Epithelial cell of prostate (primary cell): ENCODE measurements at regions not wholly inside any gene's neighbourhood (a gene's known extent, or its start where the extent isn't known, plus 50 kb on each side); places are given as distances from the start of the nearest gene placed in this dataset.

ENCODE experiments used
- DNase-seq: peaks from one replicate; pipeline ENCODE4 v3.0.0-alpha.2; 2011; ENCODE audit warnings: low read depth, low spot score
- H3K27ac ChIP-seq: fragments of 450-650 bp; 2 replicates; pipeline ENCODE4 v1.5.1; 2017; ENCODE audit warnings: mild to moderate bottlenecking

DNA sequence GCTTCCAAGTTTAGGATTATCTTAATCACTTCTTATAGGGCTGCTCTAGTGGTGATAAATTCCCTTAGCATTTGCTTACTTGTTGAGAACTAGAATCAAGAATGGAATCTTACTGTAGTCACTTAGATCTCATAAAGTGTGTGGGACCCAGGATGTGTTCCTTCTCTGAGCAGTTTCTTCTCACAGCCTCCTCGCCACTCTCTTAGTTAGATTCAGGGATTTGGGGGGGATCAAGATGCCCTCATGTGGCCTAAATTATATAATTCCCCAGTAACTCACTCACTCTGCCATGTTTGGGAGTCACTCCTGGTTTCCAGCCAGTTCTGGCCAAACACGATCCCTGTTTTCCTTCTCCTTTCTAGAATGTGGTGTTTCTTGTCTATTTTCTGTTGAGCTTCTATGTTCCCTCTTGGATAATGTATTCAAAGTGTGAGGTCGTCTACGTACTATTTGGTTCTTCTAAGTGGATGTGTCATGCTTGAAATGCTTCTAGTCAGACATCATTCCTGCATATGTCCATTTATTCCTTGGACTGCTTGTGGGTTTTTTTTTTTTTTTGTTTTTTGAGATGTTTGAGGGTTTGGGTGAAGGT is 414.9 kb upstream of the SYT4 start:
- H3K27ac ChIP-seq, result no peak overlapping the region
- DNase-seq, result no peak

DNA sequence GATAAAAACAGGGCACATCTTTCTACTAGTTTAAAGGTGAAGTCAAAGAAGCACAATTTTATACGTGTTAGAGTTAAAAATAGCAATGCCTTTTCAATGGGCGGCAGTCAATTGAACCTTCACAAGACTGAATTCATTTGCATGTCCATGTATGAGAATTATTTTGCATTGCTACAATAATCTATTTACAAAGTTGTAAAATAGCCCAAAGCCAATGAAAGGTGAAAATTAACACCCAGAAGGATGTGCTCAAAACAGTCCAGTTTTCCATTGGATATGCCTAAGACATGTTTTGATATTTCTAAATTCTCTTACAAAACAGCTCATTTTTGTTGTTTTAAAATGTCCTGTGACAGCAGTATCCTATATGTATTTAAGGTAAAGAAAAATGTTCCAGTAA is 425.1 kb upstream of the SYT4 start:
- DNase-seq, result no peak

DNA sequence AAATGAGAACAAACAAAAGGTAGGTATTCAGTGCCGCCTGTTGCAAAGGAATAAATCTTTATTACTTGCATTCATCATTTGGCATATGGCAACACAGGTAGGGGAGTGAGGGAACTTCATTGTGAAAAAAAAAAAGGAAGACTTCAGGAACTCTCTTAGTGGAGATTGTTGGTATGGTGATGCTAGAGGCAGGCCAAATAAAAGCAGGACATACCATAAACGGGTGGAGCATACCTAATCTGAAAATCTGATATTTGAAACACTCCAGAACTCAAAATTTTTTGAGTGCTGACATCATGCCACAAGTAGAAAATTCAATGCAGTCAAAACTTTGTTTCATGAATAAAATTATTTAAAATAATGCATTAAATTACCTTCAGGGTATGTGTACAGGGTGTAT is 425.8 kb upstream of the SYT4 start:
- no peak for DNase-seq
- H3K27ac ChIP-seq, result no peak overlapping the region

More for the DNA sequence above, 425.1 kb upstream of the SYT4 start:
- no peak overlapping the region for H3K27ac ChIP-seq

DNA sequence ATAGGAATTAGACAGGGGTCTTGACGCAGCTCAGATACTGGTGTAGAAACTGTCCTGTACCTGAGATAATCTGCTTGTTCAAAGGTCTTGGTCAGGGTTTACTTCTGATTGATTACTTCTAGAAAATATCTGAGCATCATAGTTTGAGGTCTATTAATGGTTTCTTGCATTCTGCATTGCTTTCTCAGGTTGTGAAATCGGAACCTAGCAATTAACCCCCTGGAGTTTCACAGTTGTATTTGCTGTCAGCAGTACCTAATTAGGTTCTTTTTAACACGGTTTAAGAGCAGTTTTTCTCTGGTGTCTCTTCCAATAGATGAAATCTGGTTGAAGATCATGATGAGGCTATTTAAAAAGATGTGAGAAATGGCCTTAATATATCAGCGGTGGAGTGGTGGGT is 428.6 kb upstream of the SYT4 start:
- no peak overlapping the region for H3K27ac ChIP-seq
- DNase-seq, result no peak

DNA sequence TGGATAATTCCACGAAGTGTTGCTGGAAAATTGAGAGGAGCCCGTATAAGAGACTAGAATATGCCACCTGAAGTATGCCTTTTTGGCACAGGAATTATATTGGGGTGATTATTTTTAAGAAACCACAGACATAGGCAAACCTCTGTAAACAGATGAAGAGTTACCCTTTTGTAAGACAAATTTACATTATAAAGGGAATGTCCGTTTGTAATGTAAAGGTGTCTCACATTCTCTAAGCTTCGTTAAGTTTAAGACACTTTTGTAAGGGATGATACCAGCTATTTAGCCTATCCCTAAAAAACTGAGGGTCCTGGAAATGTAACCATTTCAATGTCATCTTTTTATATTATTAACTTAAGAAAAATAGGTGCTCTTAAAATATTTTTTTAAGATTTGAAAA is 432.8 kb upstream of the SYT4 start:
- H3K27ac ChIP-seq, result no peak overlapping the region
- DNase-seq, result no peak

DNA sequence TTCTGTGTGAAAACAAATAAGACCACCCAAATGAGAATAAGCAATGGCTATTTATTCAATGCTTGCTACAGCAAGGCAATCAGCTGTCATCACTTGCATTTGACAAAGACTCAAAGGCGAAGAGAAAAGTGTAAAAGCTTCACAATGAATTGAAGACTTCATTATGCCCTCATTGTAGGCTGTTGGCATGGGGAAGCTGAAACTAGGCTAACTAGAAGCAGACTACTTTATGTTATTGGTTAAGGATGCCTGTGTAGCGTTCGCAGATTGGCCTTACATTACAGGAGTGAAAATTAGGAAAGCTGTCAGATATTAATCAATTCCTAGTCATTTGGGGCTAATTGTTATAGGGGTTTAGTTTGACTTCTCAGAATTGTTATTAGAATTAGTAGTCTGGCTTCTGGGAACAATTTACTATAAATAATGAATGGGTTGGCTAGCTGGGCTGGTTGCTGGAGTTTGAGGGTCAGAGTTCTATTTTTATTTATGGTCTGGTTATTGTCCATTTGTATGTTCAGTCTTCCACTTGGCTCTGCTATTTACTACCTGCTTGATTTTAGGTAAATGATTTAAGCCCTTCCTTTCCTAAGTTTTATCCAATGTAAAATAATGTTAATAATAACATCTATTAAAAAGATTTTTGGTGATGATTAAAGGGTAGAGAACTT is 437.2 kb upstream of the SYT4 start:
- DNase-seq, result no peak
- no peak overlapping the region for H3K27ac ChIP-seq

DNA sequence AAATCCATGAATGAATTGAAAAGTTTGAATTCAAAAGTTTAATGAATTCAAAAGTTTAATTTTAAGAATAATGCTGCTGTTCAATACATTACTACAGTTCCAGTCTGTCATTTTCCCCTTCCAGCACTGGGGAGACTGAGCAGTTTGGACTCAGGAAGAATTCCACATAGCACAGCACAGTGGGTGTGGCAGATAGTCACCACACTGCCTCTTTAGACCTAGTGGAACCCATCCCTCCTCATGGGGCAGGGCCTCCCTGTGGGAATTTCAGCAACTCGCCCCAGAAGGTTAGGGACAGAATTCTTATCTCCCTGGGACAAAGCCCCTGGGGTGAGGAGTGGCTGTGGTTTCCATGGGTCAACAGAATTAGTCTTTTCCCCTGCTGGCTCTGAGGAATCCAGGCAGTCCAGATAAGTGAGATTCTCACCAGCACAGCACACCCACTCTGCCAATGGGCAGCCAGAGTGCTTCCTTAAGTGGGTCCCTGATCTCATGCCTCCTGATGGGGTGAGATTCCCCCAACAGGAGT is 442.0 kb upstream of the SYT4 start:
- no peak for DNase-seq
- no peak overlapping the region for H3K27ac ChIP-seq

DNA sequence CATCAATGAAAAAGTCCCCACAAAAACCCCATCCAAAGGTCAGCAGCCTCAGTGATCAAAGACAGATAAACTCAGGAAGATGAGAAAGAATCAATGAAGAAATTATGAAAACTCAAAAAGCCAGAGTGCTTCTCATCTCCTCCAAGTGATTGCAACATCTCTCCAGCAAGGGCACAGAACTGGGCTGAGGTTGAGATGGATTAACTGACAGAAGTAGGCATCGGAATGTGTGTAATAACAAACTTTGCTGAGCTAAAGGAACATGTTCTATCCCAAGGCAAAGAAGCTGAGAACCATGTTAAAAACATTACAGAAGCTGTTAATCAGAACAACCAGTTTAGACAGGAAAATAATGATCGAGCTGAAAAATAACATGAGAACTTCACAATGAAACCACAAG is 442.8 kb upstream of the SYT4 start:
- no peak overlapping the region for H3K27ac ChIP-seq
- no peak for DNase-seq

DNA sequence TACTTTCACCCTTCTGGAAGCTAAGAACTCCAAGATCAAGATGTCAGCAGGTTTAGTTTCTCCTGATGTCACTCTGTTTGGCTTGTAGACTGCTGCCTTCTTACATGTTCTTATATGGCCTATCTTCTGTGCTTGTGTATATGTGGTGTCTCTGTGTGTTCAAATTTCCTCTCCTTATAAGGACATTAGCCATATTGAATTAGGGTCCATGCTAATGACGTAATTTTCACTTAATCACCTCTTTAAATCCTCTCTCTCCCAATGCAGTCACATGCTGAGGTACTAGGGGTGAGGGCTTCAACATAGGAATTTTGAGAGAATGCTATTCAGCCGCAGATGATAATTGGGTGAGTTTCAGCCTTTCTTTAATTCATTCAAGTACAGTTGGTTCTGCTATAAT is 458.3 kb upstream of the SYT4 start:
- no peak for DNase-seq
- H3K27ac ChIP-seq, result no peak overlapping the region

DNA sequence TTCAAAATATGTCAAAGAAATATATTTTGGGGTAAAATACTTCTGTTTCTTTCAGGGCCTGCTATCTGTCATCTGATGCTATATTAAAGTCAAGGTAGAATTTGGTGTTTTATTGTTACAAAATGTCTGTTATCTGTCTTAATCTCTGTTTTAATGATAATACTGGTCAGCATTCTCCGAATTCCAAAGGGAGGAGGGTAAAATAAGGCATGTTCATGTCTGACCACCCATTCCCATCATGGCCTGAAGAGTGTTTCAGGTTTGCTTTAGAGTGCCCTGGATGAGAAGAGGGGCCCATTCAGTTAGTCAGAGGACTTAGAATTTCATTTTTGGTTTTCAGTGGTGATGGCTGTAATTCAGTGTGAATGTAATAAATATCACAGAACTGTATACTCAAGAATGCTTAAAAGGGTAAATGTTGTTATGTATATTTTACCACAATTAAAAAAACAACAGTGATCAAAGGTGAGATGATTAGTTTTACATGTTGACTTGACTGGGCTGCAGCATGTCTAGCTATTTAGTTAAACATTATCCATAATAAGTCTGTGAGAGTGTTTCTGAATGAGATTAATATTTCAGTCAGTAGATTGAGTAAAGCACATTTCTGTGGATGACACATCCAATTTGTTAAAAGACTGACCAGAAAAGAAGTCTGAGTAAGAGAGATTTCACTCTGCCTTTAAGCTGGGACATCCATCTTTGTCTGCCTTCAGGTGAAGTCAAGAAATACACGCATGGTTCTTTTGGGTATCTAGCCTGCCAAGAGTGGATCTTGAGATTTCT is 467.9 kb upstream of the SYT4 start:
- DNase-seq, result no peak
- no peak overlapping the region for H3K27ac ChIP-seq

DNA sequence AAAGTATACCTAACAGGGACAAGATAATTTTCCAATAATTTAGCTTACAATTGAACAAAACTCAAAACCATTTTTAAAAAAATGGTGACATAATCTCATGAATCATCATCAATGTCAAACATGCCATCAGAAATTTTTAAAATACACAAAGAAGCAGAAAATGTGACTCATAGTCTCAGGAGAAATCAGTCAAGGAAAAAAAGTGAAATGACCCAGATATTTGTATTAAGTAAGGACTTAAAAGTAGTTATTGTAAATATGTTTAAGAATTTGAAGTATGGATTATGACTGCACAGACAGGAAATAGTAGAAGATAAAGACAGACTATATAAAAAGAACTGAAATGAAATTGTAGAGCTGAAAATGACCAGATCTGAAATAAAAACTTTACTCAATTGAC is 473.9 kb upstream of the SYT4 start:
- no peak for DNase-seq
- no peak overlapping the region for H3K27ac ChIP-seq

DNA sequence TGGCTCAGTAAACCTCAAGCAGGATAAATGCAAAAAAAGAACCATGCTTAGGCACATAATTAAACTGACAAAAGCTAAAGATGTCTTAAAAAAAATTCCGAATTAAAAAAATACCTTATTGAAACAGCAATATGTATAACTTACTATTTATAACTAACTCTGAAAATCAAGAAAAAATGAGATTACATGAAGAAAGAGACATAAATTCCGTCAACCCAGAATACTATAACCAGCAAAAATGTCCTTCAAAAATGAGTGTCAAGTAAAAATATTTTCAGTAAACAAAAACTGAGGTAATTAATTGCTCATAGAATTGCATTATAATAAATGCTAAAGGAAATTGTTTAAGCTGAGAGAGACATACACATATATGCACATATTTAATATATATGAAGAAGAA is 474.5 kb upstream of the SYT4 start:
- DNase-seq, result no peak
- H3K27ac ChIP-seq, result no peak overlapping the region

DNA sequence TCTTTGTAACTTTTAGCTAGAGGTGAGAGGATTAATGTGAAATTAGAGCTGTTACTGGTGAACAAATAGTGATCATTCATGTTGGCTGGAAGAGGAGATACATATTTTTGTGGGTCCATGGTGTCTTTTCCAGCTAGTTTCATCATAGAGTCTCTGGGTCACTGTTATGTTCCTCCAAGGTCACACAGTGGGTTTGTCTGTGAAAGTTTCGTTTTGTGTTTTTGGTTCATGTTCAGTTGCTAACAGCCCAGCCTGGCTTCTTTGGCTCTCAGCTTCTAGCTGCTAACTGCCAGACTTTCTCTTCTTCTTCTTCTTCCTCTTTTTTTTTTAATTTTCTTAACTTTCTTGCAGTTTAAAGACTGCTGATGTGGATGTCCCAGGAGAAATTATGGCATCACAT is 480.0 kb upstream of the SYT4 start:
- DNase-seq, result no peak

DNA sequence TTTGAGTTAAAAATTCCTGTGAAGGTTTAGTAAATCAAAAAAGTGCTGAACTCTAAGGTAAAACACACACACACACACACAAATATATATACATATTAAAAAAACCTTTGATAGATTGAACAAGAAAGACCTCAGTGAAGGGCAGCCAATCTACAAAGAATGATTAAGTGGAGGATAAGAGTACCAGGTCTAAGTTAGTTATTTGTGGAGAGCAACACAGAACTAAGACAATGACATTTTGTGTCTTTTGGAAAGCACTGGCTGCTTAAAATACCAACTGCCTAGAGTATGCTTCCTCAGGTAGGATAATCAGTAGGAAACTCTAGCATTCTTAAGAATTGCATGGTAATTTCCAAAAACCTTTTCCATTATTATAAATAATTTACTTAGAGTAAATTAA is 481.4 kb upstream of the SYT4 start:
- no peak for DNase-seq
- H3K27ac ChIP-seq, result no peak overlapping the region

More for the DNA sequence above, 480.0 kb upstream of the SYT4 start:
- H3K27ac ChIP-seq, result no peak overlapping the region

DNA sequence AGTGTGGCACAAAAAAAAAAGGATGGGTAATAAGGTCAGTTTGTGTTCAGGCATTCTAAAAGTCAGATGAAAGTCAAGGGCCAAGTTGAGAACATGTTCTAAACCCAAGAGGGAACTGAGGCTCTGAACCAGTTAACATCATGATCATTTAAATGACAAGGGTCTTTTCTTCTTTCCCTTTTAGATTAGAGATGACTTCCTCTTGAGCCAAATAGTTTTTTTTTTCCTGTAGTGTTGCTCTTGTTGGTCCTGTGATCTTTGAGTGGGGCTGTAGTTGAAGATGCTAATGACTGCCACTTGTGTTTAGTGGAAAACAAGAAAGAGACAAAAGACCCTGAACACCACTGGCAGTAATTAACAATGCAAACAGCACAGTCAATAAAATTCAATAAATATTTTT is 482.7 kb upstream of the SYT4 start:
- H3K27ac ChIP-seq, result no peak overlapping the region
- DNase-seq, result no peak

DNA sequence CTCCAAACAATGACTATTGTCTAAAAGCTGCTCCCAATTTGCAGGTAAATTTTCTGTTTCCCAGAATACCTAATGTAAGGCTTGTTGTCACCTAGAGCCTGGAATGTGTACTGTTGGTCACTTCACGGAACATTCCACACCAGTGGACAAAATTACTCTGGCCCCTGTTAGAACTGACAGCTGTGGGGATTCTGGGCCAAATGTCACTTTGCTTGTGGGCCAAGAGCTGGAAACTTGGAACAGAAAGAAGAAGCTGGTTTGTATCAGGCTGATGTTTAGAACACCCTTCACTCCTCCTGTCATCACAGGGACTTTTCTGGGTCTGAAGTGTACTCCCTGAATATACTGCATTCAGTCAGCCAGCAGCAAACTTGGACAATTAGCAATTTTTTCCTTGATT is 495.6 kb upstream of the SYT4 start:
- no peak overlapping the region for H3K27ac ChIP-seq
- no peak for DNase-seq

DNA sequence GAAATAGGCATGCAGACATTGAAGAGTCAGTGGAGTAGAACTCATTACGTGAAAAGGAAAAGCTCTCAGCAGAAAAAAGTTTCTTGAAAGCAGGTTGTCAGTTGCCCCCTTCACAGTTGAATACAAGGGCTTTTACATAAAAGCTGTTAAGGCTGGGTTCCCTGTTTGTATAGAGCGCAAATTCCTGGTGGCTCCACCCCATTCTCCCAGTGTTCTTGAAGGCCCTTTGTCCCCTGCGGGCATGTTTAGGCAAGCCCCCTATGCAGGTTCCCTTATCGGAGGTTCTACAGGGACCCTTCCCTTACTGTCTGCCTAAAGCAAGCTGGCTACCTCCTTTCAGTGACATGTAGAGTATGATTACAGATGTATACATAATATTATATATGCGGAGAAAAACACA is 497.2 kb upstream of the SYT4 start:
- no peak for DNase-seq
- H3K27ac ChIP-seq, result no peak overlapping the region

DNA sequence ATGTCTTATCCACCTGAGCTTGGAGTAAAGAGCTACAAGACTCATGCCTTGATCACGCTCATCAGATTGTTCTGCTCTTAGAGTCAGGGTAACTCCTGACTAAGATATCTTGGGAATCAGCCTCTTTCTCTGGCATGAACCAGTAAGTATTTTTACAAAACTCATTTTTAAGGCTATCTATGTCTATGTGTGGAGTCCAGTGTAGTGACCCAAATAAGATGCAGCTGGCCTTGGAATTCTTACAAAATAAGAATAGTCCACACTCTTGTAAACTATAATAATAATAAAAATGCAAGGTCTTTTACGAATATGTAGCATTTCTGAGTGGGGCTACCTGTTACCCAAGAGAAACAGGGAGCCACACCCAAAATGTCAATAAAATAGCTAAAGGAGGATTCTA is 498.3 kb upstream of the SYT4 start:
- H3K27ac ChIP-seq, result no peak overlapping the region
- no peak for DNase-seq

DNA sequence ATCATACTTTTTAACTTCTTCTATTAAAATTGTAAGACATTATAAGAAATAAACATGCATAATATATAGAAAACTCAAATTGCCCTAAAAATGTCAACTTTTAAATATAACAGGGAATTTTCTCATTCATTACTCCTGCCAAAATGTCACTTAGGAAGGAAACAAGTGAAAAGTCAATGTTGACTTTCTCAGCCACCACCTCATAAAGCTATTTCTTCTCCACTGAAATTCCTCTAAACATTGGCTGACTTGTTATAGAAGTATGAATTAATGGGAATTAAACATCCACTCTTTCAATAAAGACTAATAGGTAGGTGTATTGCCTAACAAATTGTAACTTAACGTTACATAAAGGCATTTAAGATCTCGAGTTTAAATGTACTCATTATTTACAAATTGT is 499.7 kb upstream of the SYT4 start:
- no peak overlapping the region for H3K27ac ChIP-seq
- DNase-seq, result no peak

DNA sequence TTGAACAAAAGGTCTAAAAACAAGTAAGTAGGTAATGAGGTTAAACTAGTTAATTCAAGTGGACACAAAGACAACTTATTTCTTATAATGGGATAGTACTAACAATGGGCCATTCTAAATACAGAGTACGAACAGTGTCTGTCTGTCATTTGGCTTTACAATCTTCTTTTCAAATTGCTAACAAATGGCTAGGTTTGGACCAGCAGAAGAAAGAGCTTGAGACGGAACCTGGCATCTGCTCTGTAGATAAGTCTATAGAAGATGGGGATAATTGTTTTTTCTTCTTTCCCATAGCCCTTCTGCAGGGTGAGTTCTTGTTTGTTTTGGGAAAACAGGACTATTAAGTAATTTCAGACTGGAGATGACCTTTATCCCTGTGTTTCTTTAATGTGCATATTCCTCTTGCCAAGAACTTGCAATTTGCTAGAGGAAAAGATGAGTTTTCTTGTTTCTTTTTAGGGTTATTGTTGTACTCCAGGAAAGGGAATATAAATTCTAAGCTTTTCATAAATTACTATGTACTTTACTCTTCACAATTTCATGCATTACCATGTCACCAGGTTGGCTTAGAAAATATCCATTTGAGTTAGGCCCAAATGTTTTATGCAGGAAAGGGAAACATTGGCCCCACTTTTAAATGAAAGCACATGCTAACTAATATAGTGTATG is 500.5 kb upstream of the SYT4 start:
- H3K27ac ChIP-seq, result no peak overlapping the region
- no peak for DNase-seq

DNA sequence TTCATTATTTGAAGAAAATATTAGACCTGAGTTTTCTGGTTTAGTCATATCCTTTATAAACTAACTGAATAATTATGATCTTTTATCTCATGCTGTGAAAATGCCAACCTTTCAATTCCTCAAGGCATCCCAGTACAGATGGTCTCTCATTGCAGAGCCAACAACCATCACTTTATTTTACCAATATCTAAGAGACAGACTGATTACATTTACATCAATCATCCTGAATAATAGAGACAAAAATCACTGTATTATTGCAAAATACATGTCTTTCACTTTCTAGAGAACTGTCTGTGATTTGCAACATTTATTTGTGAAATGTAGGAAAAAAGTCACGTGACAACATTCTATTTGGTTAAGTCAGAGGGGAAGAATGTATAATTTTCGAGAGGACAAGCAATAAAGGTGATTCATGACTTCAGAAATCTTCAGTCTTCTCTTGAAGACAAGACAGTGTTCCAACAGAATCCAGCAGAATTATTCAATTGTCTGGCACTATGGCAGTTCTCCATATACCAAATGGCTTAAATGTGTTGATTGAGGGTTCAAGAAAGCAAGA is 503.6 kb upstream of the SYT4 start:
- DNase-seq, result no peak

More for the DNA sequence above, 503.6 kb upstream of the SYT4 start:
- no peak overlapping the region for H3K27ac ChIP-seq
